ENCODE measurements at regions not wholly inside any gene's neighbourhood (a gene's known extent, or its start where the extent isn't known, plus 50 kb on each side); places are given as distances from the start of the nearest gene placed in this dataset.
"Not testable (repeated sequence)": the region's sequence is repeated elsewhere in the genome, so short reads cannot be mapped to it uniquely, and the experiment has no call there.

GRCh38 chr2:217610401-217610814 is 392.4 kb downstream of the TNS1 start:
- Mint-ChIP-seq H3K9me3 (no peaks in the 10 kb centered on the region), H3K4me3 (peak overlapping the region; percentile 4), H3K36me3 (ENCODE audit: insufficient read depth) (no peaks in the 10 kb centered on the region), H3K27me3 (no peaks in the 10 kb centered on the region), H3K27ac (ENCODE audit: low read depth) (peak overlapping the region; percentile 67), H3K4me1 (peaks cover 24% of the 10 kb centered on the region)
- no peak for DNase-seq (ENCODE audit: low spot score in 2 of 2)
- peak; percentile 45 for ATAC-seq (replicated peaks; ENCODE audit: extremely low read depth, poor library complexity, severe bottlenecking)

DNA sequence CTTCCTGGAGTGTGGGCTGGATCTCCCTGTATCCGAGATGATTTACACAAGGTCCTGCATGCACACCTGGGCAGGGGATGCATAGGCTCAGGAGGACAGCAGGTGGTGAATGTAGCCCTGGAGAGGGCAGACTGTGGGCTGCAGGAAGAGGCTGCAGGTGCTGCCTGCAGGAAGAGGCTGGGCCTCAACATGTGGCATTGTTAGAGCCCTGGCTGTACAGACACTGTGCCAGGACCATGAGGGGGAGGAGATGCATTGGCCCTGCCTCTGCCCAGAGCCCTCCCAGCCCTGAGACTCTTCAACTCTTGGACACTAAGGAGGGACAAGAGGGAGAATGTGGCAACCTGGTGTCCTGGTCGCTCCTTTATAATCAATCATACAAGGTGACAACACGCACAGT is 392.8 kb downstream of the TNS1 start:
- ATAC-seq (replicated peaks; ENCODE audit: extremely low read depth, poor library complexity, severe bottlenecking) = no peak

GRCh38 chr2:217606296-217606695 is 396.5 kb downstream of the TNS1 start:
- H3K27me3 Mint-ChIP-seq = no peaks in the 10 kb centered on the region
- peaks cover 24% of the 10 kb centered on the region for H3K4me1 Mint-ChIP-seq
- H3K9me3 Mint-ChIP-seq = no peaks in the 10 kb centered on the region
- no peak overlapping the region for H3K27ac Mint-ChIP-seq (ENCODE audit: low read depth)
- no peak overlapping the region for H3K4me3 Mint-ChIP-seq
- DNase-seq (ENCODE audit: low spot score in 2 of 2) (no peak), ATAC-seq (replicated peaks; ENCODE audit: extremely low read depth, poor library complexity, severe bottlenecking) (no peak)
- no peaks in the 10 kb centered on the region for H3K36me3 Mint-ChIP-seq (ENCODE audit: insufficient read depth)

More for the DNA sequence above, 392.8 kb downstream of the TNS1 start:
- Mint-ChIP-seq H3K4me3 (no peak overlapping the region), H3K36me3 (ENCODE audit: insufficient read depth) (no peaks in the 10 kb centered on the region), H3K27ac (ENCODE audit: low read depth) (peak overlapping the region; percentile 67), H3K9me3 (no peaks in the 10 kb centered on the region), H3K27me3 (no peaks in the 10 kb centered on the region), H3K4me1 (peaks cover 24% of the 10 kb centered on the region)
- no peak for DNase-seq (ENCODE audit: low spot score in 2 of 2)

GRCh38 chr2:217604527-217605194 is 398.1 kb downstream of the TNS1 start:
- no peak overlapping the region for H3K4me3 Mint-ChIP-seq
- H3K9me3 Mint-ChIP-seq = no peaks in the 10 kb centered on the region
- H3K27me3 Mint-ChIP-seq = peaks cover 4% of the 10 kb centered on the region
- DNase-seq (ENCODE audit: low spot score in 2 of 2) = no peak
- no peak overlapping the region for H3K27ac Mint-ChIP-seq (ENCODE audit: low read depth)
- peaks cover 7% of the 10 kb centered on the region for H3K4me1 Mint-ChIP-seq
- ATAC-seq (replicated peaks; ENCODE audit: extremely low read depth, poor library complexity, severe bottlenecking) = no peak
- H3K36me3 Mint-ChIP-seq (ENCODE audit: insufficient read depth) = no peaks in the 10 kb centered on the region

- Mint-ChIP-seq H3K27me3 (peaks cover 19% of the 10 kb centered on the region), H3K36me3 (ENCODE audit: insufficient read depth) (no peaks in the 10 kb centered on the region), H3K4me3 (no peak overlapping the region), H3K27ac (ENCODE audit: low read depth) (no peak overlapping the region), H3K9me3 (no peaks in the 10 kb centered on the region), H3K4me1 (no peaks in the 10 kb centered on the region)
- ATAC-seq (replicated peaks; ENCODE audit: extremely low read depth, poor library complexity, severe bottlenecking) (no peak), DNase-seq (ENCODE audit: low spot score in 2 of 2) (no peak)
These were observed 401.2 kb downstream of the TNS1 start for GRCh38 chr2:217601601-217602000.

GRCh38 chr2:217599906-217600305 is 402.9 kb downstream of the TNS1 start:
- H3K9me3 Mint-ChIP-seq = no peaks in the 10 kb centered on the region
- no peak overlapping the region for H3K27ac Mint-ChIP-seq (ENCODE audit: low read depth)
- no peak for DNase-seq (ENCODE audit: low spot score in 2 of 2)
- H3K4me1 Mint-ChIP-seq = no peaks in the 10 kb centered on the region
- H3K36me3 Mint-ChIP-seq (ENCODE audit: insufficient read depth) = no peaks in the 10 kb centered on the region
- H3K27me3 Mint-ChIP-seq = peaks cover 19% of the 10 kb centered on the region
- H3K4me3 Mint-ChIP-seq = no peak overlapping the region
- no peak for ATAC-seq (replicated peaks; ENCODE audit: extremely low read depth, poor library complexity, severe bottlenecking)

- H3K9me3 Mint-ChIP-seq = no peaks in the 10 kb centered on the region
- ATAC-seq (replicated peaks; ENCODE audit: extremely low read depth, poor library complexity, severe bottlenecking) (no peak), DNase-seq (ENCODE audit: low spot score in 2 of 2) (no peak)
- H3K36me3 Mint-ChIP-seq (ENCODE audit: insufficient read depth) = peaks cover 1% of the 10 kb centered on the region
- no peaks in the 10 kb centered on the region for H3K4me1 Mint-ChIP-seq
- H3K4me3 Mint-ChIP-seq = no peak overlapping the region
- H3K27me3 Mint-ChIP-seq = peaks cover 19% of the 10 kb centered on the region
- H3K27ac Mint-ChIP-seq (ENCODE audit: low read depth) = no peak overlapping the region
These were observed 405.1 kb downstream of the TNS1 start for GRCh38 chr2:217597681-217598080.

DNA sequence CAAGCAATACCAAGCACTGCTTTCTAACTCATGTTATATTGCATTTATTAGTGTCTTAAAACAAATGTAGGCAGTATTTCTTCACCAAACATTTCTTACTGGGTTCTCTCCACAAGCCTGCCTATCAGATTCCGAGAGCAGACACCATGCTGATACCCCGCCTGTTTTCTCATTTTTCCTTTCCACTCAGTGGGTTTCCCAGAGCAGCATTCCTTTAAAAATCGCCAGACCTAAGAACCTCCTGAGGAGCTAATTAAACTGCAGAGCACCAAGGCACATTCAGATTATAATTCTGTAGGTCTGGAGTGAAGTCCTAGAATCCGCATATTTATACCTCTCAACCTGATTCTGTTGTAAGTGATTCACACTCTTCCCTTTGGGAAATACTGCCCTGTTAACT is 405.6 kb downstream of the TNS1 start:
- Mint-ChIP-seq H3K27me3 (peaks cover 19% of the 10 kb centered on the region), H3K9me3 (no peaks in the 10 kb centered on the region), H3K4me3 (no peak overlapping the region), H3K4me1 (no peaks in the 10 kb centered on the region), H3K27ac (ENCODE audit: low read depth) (no peak overlapping the region), H3K36me3 (ENCODE audit: insufficient read depth) (peaks cover 1% of the 10 kb centered on the region)
- DNase-seq (ENCODE audit: low spot score in 2 of 2) = no peak
- ATAC-seq (replicated peaks; ENCODE audit: extremely low read depth, poor library complexity, severe bottlenecking) = no peak

DNA sequence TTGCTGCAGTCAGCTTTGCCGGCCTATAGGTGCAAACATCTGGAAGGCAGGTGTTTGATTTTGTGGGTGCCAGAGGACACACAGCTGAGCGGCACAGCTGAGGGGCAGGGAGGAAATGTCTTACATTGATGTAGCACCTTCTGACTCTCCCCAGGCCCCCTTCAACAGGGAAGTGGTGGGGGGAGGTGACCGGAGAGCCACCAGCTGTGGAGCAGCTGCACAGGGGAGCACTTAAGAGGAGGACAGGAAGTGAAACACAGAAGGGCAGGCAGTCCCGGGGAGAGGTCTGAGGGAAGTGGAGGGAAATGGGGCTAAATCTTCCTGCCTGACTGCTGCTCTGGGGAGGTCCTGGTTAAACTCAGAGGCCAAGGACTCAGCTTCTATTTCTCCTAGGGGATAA is 409.1 kb downstream of the TNS1 start:
- peak; percentile 14 for ATAC-seq (replicated peaks; ENCODE audit: extremely low read depth, poor library complexity, severe bottlenecking)
- H3K4me3 Mint-ChIP-seq = no peak overlapping the region
- peaks cover 1% of the 10 kb centered on the region for H3K36me3 Mint-ChIP-seq (ENCODE audit: insufficient read depth)

GRCh38 chr2:217588266-217588665 is 414.5 kb downstream of the TNS1 start:
- no peak overlapping the region for H3K27ac Mint-ChIP-seq (ENCODE audit: low read depth)
- H3K4me1 Mint-ChIP-seq = no peaks in the 10 kb centered on the region
- ATAC-seq (replicated peaks; ENCODE audit: extremely low read depth, poor library complexity, severe bottlenecking) (no peak), DNase-seq (ENCODE audit: low spot score in 2 of 2) (no peak)
- H3K27me3 Mint-ChIP-seq = peaks cover 11% of the 10 kb centered on the region
- H3K36me3 Mint-ChIP-seq (ENCODE audit: insufficient read depth) = no peaks in the 10 kb centered on the region
- no peaks in the 10 kb centered on the region for H3K9me3 Mint-ChIP-seq
- no peak overlapping the region for H3K4me3 Mint-ChIP-seq

More for the DNA sequence above, 409.1 kb downstream of the TNS1 start:
- peaks cover 6% of the 10 kb centered on the region for H3K27me3 Mint-ChIP-seq
- DNase-seq (ENCODE audit: low spot score in 2 of 2) = no peak
- no peak overlapping the region for H3K27ac Mint-ChIP-seq (ENCODE audit: low read depth)
- no peaks in the 10 kb centered on the region for H3K4me1 Mint-ChIP-seq
- no peaks in the 10 kb centered on the region for H3K9me3 Mint-ChIP-seq

GRCh38 chr2:217585362-217585761 is 417.4 kb downstream of the TNS1 start:
- no peaks in the 10 kb centered on the region for H3K4me1 Mint-ChIP-seq
- no peak for ATAC-seq (replicated peaks; ENCODE audit: extremely low read depth, poor library complexity, severe bottlenecking)
- no peak for DNase-seq (ENCODE audit: low spot score in 2 of 2)
- no peaks in the 10 kb centered on the region for H3K9me3 Mint-ChIP-seq
- H3K36me3 Mint-ChIP-seq (ENCODE audit: insufficient read depth) = no peaks in the 10 kb centered on the region
- H3K27ac Mint-ChIP-seq (ENCODE audit: low read depth) = no peak overlapping the region
- peaks cover 11% of the 10 kb centered on the region for H3K27me3 Mint-ChIP-seq
- no peak overlapping the region for H3K4me3 Mint-ChIP-seq

DNA sequence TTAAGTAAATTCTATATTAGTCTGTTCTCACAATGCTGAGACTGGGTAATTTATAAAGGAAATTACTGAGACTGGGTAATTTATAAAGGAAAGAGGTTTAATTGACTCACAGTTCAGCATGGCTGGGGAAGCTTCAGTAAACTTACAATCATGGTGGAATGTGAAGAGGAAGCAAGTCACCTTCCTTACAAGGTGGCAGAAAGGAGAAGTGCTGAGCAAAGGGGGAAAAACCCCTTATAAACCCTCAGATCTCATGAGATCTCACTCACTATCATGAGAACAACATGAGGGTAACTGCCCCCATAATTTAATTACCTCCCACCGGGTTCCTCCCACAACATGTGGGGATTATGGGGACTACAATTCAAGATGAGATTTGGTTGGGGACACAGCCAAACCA is 422.4 kb downstream of the TNS1 start:
- H3K27ac Mint-ChIP-seq (ENCODE audit: low read depth); H3K9me3 Mint-ChIP-seq; ATAC-seq (replicated peaks; ENCODE audit: extremely low read depth, poor library complexity, severe bottlenecking); H3K4me1 Mint-ChIP-seq; H3K27me3 Mint-ChIP-seq; H3K36me3 Mint-ChIP-seq (ENCODE audit: insufficient read depth); H3K4me3 Mint-ChIP-seq; DNase-seq (ENCODE audit: low spot score in 2 of 2): not testable (repeated sequence)

DNA sequence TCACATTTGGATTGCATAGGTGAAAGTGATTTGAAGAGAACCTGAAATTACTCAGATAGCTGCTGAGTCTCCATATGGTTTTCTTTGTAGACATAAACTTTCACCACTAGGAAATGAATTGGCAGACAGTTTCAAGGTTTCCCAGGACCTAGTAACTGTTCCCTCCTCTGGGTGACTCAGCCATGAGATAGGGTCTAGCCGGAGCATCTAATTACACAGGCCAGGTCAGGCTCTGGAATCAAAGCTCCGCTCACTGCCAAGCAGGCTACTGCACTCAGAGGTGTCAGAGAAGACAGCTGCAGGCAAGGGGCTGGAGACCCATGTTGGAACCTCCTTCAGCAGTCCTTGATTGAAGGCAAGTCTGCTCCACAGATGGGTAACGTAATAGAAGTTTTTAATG is 429.2 kb downstream of the TNS1 start:
- ATAC-seq (replicated peaks; ENCODE audit: extremely low read depth, poor library complexity, severe bottlenecking) (no peak), DNase-seq (ENCODE audit: low spot score in 2 of 2) (no peak)
- no peaks in the 10 kb centered on the region for H3K36me3 Mint-ChIP-seq (ENCODE audit: insufficient read depth)
- no peak overlapping the region for H3K4me3 Mint-ChIP-seq
- H3K4me1 Mint-ChIP-seq = no peaks in the 10 kb centered on the region
- peaks cover 9% of the 10 kb centered on the region for H3K9me3 Mint-ChIP-seq
- H3K27ac Mint-ChIP-seq (ENCODE audit: low read depth) = no peak overlapping the region
- H3K27me3 Mint-ChIP-seq = no peaks in the 10 kb centered on the region
